SK-N-SH treated with all-trans-retinoic acid at 6 μM for 48 hours (cell line): ENCODE measurements at regions not wholly inside any gene's neighbourhood (a gene's known extent, or its start where the extent isn't known, plus 50 kb on each side); places are given as distances from the start of the nearest gene placed in this dataset.

ENCODE experiments used
- ATAC-seq: fragments of 200-7000 bp; cut with Tn5 transposase; 3 replicates; pipeline ENCODE4 v1.9.1; 2020; ENCODE audit warnings: mild to moderate bottlenecking, moderate library complexity
- ARNTL ChIP-seq: fragments of 450-650 bp; formaldehyde crosslinking; IDR thresholded peaks from 2 replicates; pipeline ENCODE4 v1.5.0; 2020; ENCODE audit warnings: low read depth, mild to moderate bottlenecking, moderate library complexity, borderline replicate concordance
- BACH2 ChIP-seq: fragments of 250-450 bp; sonication (Bioruptor Pico); IDR thresholded peaks from 2 replicates; pipeline ENCODE4 v1.9.0; 2021; ENCODE audit warnings: mild to moderate bottlenecking, borderline replicate concordance
- CREB5 ChIP-seq: fragments of 250-450 bp; sonication (Bioruptor Pico); IDR thresholded peaks from 2 replicates; pipeline ENCODE4 v1.5.1; 2020; ENCODE audit warnings: low read depth, mild to moderate bottlenecking, moderate library complexity
- CSDC2 ChIP-seq: fragments of 250-450 bp; sonication (Bioruptor Pico); IDR thresholded peaks from 2 replicates; pipeline ENCODE4 v1.5.0; 2020; ENCODE audit warnings: mild to moderate bottlenecking, moderate library complexity
- CSRNP3 ChIP-seq: fragments of 250-450 bp; sonication (Bioruptor Pico); IDR thresholded peaks from 2 replicates; pipeline ENCODE4 v1.5.1; 2021; ENCODE audit warnings: mild to moderate bottlenecking, moderate library complexity
- ESRRG ChIP-seq: fragments of 250-450 bp; sonication (Bioruptor Pico); IDR thresholded peaks from 2 replicates; pipeline ENCODE4 v1.6.1; 2021; ENCODE audit warnings: mild to moderate bottlenecking
- GLIS3 ChIP-seq: fragments of 250-450 bp; sonication (Bioruptor Pico); IDR thresholded peaks from 2 replicates; pipeline ENCODE4 v1.5.0; 2020; ENCODE audit warnings: mild to moderate bottlenecking, moderate library complexity
- ISL1 ChIP-seq: fragments of 250-450 bp; sonication (Bioruptor Pico); IDR thresholded peaks from 2 replicates; pipeline ENCODE4 v2.1.2; 2022; ENCODE audit warnings: mild to moderate bottlenecking, moderate library complexity
- OSR1 ChIP-seq: fragments of 250-450 bp; sonication (Bioruptor Pico); IDR thresholded peaks from 2 replicates; pipeline ENCODE4 v1.8.0; 2022; ENCODE audit warnings: moderate library complexity, mild to moderate bottlenecking, inconsistent platforms
- POU6F1 ChIP-seq: fragments of 250-450 bp; sonication (Bioruptor Pico); IDR thresholded peaks from 2 replicates; pipeline ENCODE4 v1.8.0; 2021; ENCODE audit warnings: low read depth, mild to moderate bottlenecking, moderate library complexity, borderline replicate concordance
- PPARA ChIP-seq: fragments of 250-450 bp; sonication (Bioruptor Pico); IDR thresholded peaks from 2 replicates; pipeline ENCODE4 v1.5.0; 2020; ENCODE audit warnings: mild to moderate bottlenecking, borderline replicate concordance
- RARB ChIP-seq: fragments of 250-450 bp; sonication (Bioruptor Pico); IDR thresholded peaks from 2 replicates; pipeline ENCODE4 v1.8.0; 2021; ENCODE audit warnings: mild to moderate bottlenecking, moderate library complexity
- SNAI2 ChIP-seq: fragments of 250-450 bp; sonication (Bioruptor Pico); IDR thresholded peaks from 2 replicates; pipeline ENCODE4 v1.5.0; 2020; ENCODE audit warnings: mild to moderate bottlenecking, moderate library complexity
- TCF4 ChIP-seq: fragments of 250-450 bp; sonication (Bioruptor Pico); IDR thresholded peaks from 2 replicates; pipeline ENCODE4 v1.8.0; 2021; ENCODE audit warnings: mild to moderate bottlenecking, moderate library complexity, borderline replicate concordance
- TOX ChIP-seq: fragments of 250-450 bp; sonication (Bioruptor Pico); IDR thresholded peaks from 2 replicates; pipeline ENCODE4 v1.8.0; 2021; ENCODE audit warnings: mild to moderate bottlenecking, moderate library complexity, borderline replicate concordance
- TSHZ2 ChIP-seq: fragments of 250-450 bp; sonication (Bioruptor Pico); IDR thresholded peaks from 2 replicates; pipeline ENCODE4 v1.5.0; 2020; ENCODE audit warnings: mild to moderate bottlenecking, moderate library complexity
- ZC3H10 ChIP-seq: fragments of 250-450 bp; sonication (Bioruptor Pico); IDR thresholded peaks from 2 replicates; pipeline ENCODE4 v1.5.1; 2021; ENCODE audit warnings: mild to moderate bottlenecking, moderate library complexity
- ZFP3 ChIP-seq: fragments of 250-450 bp; sonication (Bioruptor Pico); IDR thresholded peaks from 2 replicates; pipeline ENCODE4 v1.5.0; 2020; ENCODE audit warnings: mild to moderate bottlenecking, moderate library complexity
- ZFP30 ChIP-seq: fragments of 450-650 bp; formaldehyde crosslinking; IDR thresholded peaks from 2 replicates; pipeline ENCODE4 v1.5.0; 2022; ENCODE audit warnings: mild to moderate bottlenecking, moderate library complexity
- ZNF565 ChIP-seq: fragments of 450-650 bp; formaldehyde crosslinking; conservative IDR thresholded peaks from 2 replicates; pipeline ENCODE4 v1.5.0; 2020; ENCODE audit warnings: low read depth, mild to moderate bottlenecking, moderate library complexity
- ZNF70 ChIP-seq: fragments of 450-650 bp; formaldehyde crosslinking; IDR thresholded peaks from 2 replicates; pipeline ENCODE4 v1.5.0; 2020; ENCODE audit warnings: mild to moderate bottlenecking, moderate library complexity
- ZNF8 ChIP-seq: fragments of 450-650 bp; formaldehyde crosslinking; IDR thresholded peaks from 2 replicates; pipeline ENCODE4 v1.5.0; 2020; ENCODE audit warnings: mild to moderate bottlenecking, moderate library complexity

GRCh38 chr12:34097213-34097612, 74.9 kb downstream of the ALG10 start:
- ATAC-seq: no peak

GRCh38 chr12:34105392-34105933, 83.2 kb downstream of the ALG10 start:
- ATAC-seq: no peak
- TF ChIP-seq TCF4 (CRISPR knock-in tag) (no peak), TOX (CRISPR knock-in tag) (no peak), ZC3H10 (CRISPR knock-in tag) (no peak), GLIS3 (no peak), ARNTL (no peak), ZNF8 (CRISPR knock-in tag) (no peak), CSRNP3 (CRISPR knock-in tag) (no peak), OSR1 (CRISPR knock-in tag) (no peak), CREB5 (CRISPR knock-in tag) (no peak), BACH2 (CRISPR knock-in tag) (no peak), ISL1 (CRISPR knock-in tag) (no peak), ZNF565 (CRISPR knock-in tag) (no peak), SNAI2 (no peak), ZNF70 (CRISPR knock-in tag) (no peak), ZFP30 (CRISPR knock-in tag) (no peak), RARB (CRISPR knock-in tag) (no peak)

More at GRCh38 chr12:34097213-34097612, 74.9 kb downstream of the ALG10 start:
- TF ChIP-seq ZFP30 (CRISPR knock-in tag) (no peak), SNAI2 (no peak), CSRNP3 (CRISPR knock-in tag) (no peak), CSDC2 (no peak), TSHZ2 (no peak), POU6F1 (CRISPR knock-in tag) (no peak), ESRRG (no peak), OSR1 (CRISPR knock-in tag) (no peak), ISL1 (CRISPR knock-in tag) (no peak), BACH2 (CRISPR knock-in tag) (no peak), RARB (CRISPR knock-in tag) (no peak), GLIS3 (no peak), TCF4 (CRISPR knock-in tag) (no peak), CREB5 (CRISPR knock-in tag) (no peak), PPARA (CRISPR knock-in tag) (no peak), TOX (CRISPR knock-in tag) (no peak), ZFP3 (no peak), ZC3H10 (CRISPR knock-in tag) (no peak), ZNF565 (CRISPR knock-in tag) (no peak)
